ENCODE measurements at regions not wholly inside any gene's neighbourhood (a gene's known extent, or its start where the extent isn't known, plus 50 kb on each side); places are given as distances from the start of the nearest gene placed in this dataset.

DNA sequence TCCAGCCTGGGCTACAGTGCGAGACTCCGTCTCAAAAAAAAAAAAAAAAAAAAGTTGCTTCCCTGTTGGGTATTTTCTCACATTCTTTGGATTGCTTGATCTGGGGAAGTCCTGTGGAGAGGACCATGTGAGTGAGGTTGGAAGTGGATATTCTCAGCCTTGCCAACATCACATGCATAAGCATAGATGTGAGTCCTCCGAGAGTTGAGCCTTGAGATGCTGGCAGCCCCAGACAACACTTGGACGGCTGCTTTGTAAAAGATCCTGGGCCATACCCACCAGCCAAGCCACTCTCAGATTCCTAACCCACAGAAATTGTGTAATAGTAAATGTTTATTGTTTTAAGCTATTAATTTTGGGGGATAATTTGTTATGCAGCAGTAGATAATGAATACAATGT lies 1570.0 kb upstream of the GOT2 start:
- TF ChIP-seq CTCF (IDR thresholded peaks at IDR 0.05), result no peak
- no peak for TF ChIP-seq EP300 (IDR thresholded peaks at IDR 0.05; ENCODE audit: borderline replicate concordance in 1 of 2, low read depth in 1 of 2, low read length in 1 of 2)
- no peak for TF ChIP-seq SMC3 (IDR thresholded peaks at IDR 0.05; ENCODE audit: low read depth, low read length)
- no peak for TF ChIP-seq POLR2AphosphoS5 (IDR thresholded peaks at IDR 0.05; ENCODE audit: low read depth, low read length)
- no peak for TF ChIP-seq JUND (IDR thresholded peaks at IDR 0.05)
- TF ChIP-seq EZH2phosphoT487 (IDR thresholded peaks at IDR 0.05; ENCODE audit: borderline replicate concordance, low read depth), result no peak
- no peak for TF ChIP-seq GABPA (IDR thresholded peaks at IDR 0.05; ENCODE audit: low read depth)
- no peak for TF ChIP-seq ZBTB33 (IDR thresholded peaks at IDR 0.05; ENCODE audit: borderline replicate concordance, low read depth)
- no peak for TF ChIP-seq RAD21 (IDR thresholded peaks at IDR 0.05; ENCODE audit: low read length)
- TF ChIP-seq GATA2 (CRISPR knock-in tag; IDR thresholded peaks at IDR 0.05), result no peak
- TF ChIP-seq YY1 (IDR thresholded peaks at IDR 0.05; ENCODE audit: low read depth), result no peak

Data from SK-N-SH (cell line).